Gastroesophageal sphincter (tissue), 4 donors: ENCODE measurements at regions not wholly inside any gene's neighbourhood (a gene's known extent, or its start where the extent isn't known, plus 50 kb on each side); places are given as distances from the start of the nearest gene placed in this dataset.

ENCODE experiments used
- ATAC-seq: fragments of 150-250 bp; one replicate; pipeline ENCODE4 v1.9.1; 2016; ENCODE audit warnings: mild to moderate bottlenecking, moderate library complexity
- H3K27ac ChIP-seq, 4 donors: fragments of 200-600 bp; sonication (generic) in 3 of 4; 1 replicate in 3 of 4; 2 replicates in 1 of 4; pipeline ENCODE4 v1.5.1; 2016 to 2019
- H3K27me3 ChIP-seq: fragments of 200-600 bp; sonication (generic); one replicate; pipeline ENCODE4 v1.5.1; 2019
- H3K36me3 ChIP-seq, 2 donors: fragments of 200-600 bp; sonication (generic); one replicate each; pipeline ENCODE4 v1.5.1; 2019; ENCODE audit warnings: control low read depth in 1 of 2
- H3K4me1 ChIP-seq, 3 donors: fragments of 200-600 bp; sonication (generic); 1 replicate in 2 of 3; 2 replicates in 1 of 3; pipeline ENCODE4 v1.5.1; 2016 to 2019; ENCODE audit warnings: control low read depth in 2 of 3
- H3K4me3 ChIP-seq, 2 donors: fragments of 200-600 bp; sonication (generic); one replicate each; pipeline ENCODE4 v1.5.1; 2019; ENCODE audit warnings: mild to moderate bottlenecking in 1 of 2, moderate library complexity in 1 of 2
- H3K9me3 ChIP-seq, 3 donors: fragments of 200-600 bp; sonication (generic); one replicate each; pipeline ENCODE4 v1.5.1; 2017 to 2019; ENCODE audit warnings: control low read depth in 2 of 3
- CTCF ChIP-seq, 4 experiments: fragments of 200-600 bp in 2 of 4; fragments of 450-650 bp in 2 of 4; sonication (generic) in 1 of 4; IDR thresholded peaks; one replicate each; pipeline ENCODE4 v1.5.1; 2017 to 2019; ENCODE audit warnings: antibody characterized with exemption in 4 of 4, mild to moderate bottlenecking in 2 of 4, moderate library complexity in 2 of 4
- EP300 ChIP-seq: sonication (generic); formaldehyde crosslinking; IDR thresholded peaks from one replicate; pipeline ENCODE4 v1.6.1; 2017; ENCODE audit warnings: antibody characterized with exemption, mild to moderate bottlenecking
- POLR2A ChIP-seq, 2 donors: fragments of 450-650 bp; IDR thresholded peaks; one replicate each; pipeline ENCODE4 v1.6.1; 2017; ENCODE audit warnings: antibody characterized with exemption in 2 of 2, mild to moderate bottlenecking in 2 of 2, moderate library complexity in 1 of 2
- POLR2AphosphoS5 ChIP-seq: sonication (generic); formaldehyde crosslinking; IDR thresholded peaks from one replicate; pipeline ENCODE4 v1.6.1; 2017; ENCODE audit warnings: antibody characterized with exemption
- WGBS, 2 donors: methylation state at CpG; one replicate each; pipeline ENCODE4 v1.1.5; 2018; ENCODE audit warnings: low coverage in 1 of 2; 5-methylcytosine and 5-hydroxymethylcytosine counted together

- no peaks in the 10 kb centered on the region for H3K36me3 ChIP-seq
- TF ChIP-seq EP300 (no peak), POLR2AphosphoS5 (no peak), POLR2A (IDR thresholded peaks at IDR 0.05) (no peak), CTCF (IDR thresholded peaks at IDR 0.05) (no peak)
- no peaks in the 10 kb centered on the region for H3K27me3 ChIP-seq
- H3K27ac ChIP-seq, result no peak overlapping the region
- no peaks in the 10 kb centered on the region for H3K4me1 ChIP-seq
- no peak for ATAC-seq
- 77 to 83% methylated on average over 7 to 8 of the region's 8 CpGs for WGBS, 2 donors
- no peak overlapping the region for H3K4me3 ChIP-seq
- no peaks in the 10 kb centered on the region for H3K9me3 ChIP-seq
Measured at GRCh38 chr4:180538384-180539057, 1704.7 kb upstream of the TENM3 start.

- H3K36me3 ChIP-seq, result no peaks in the 10 kb centered on the region
- no peaks in the 10 kb centered on the region for H3K27me3 ChIP-seq
- no peaks in the 10 kb centered on the region for H3K9me3 ChIP-seq
- no peaks in the 10 kb centered on the region for H3K4me1 ChIP-seq
- no peak for ATAC-seq
- WGBS, 2 donors, result 74 to 90% methylated on average over 3 to 4 of the region's 4 CpGs
- H3K27ac ChIP-seq, result no peak overlapping the region
- TF ChIP-seq POLR2A (IDR thresholded peaks at IDR 0.05), result no peak
- TF ChIP-seq EP300, result no peak
- TF ChIP-seq CTCF (IDR thresholded peaks at IDR 0.05), result no peak
- TF ChIP-seq POLR2AphosphoS5, result no peak
- no peak overlapping the region for H3K4me3 ChIP-seq
Measured at GRCh38 chr4:180539284-180539683, 1703.9 kb upstream of the TENM3 start.

GRCh38 chr4:180541678-180542077 is 1701.5 kb upstream of the TENM3 start:
- Histone ChIP-seq H3K4me1 (no peaks in the 10 kb centered on the region), H3K9me3 (no peaks in the 10 kb centered on the region), H3K27ac (no peak overlapping the region), H3K27me3 (no peaks in the 10 kb centered on the region), H3K36me3 (no peaks in the 10 kb centered on the region), H3K4me3 (no peak overlapping the region)
- no peak for TF ChIP-seq POLR2A (IDR thresholded peaks at IDR 0.05)
- ATAC-seq, result no peak

GRCh38 chr4:180542445-180543100 is 1700.6 kb upstream of the TENM3 start:
- H3K4me1 ChIP-seq, result no peaks in the 10 kb centered on the region
- no peak for TF ChIP-seq EP300
- TF ChIP-seq CTCF (IDR thresholded peaks at IDR 0.05), result no peak
- TF ChIP-seq POLR2AphosphoS5, result no peak
- TF ChIP-seq POLR2A (IDR thresholded peaks at IDR 0.05), result no peak
- H3K4me3 ChIP-seq, result no peak overlapping the region
- WGBS, 2 donors, result 29 to 39% methylated on average over 5 of the region's 5 CpGs
- H3K36me3 ChIP-seq, result no peaks in the 10 kb centered on the region
- no peaks in the 10 kb centered on the region for H3K27me3 ChIP-seq
- H3K9me3 ChIP-seq, result no peaks in the 10 kb centered on the region
- no peak overlapping the region for H3K27ac ChIP-seq
- no peak for ATAC-seq

GRCh38 chr4:180550106-180550505 is 1693.1 kb upstream of the TENM3 start:
- Histone ChIP-seq H3K27ac (no peak overlapping the region), H3K36me3 (no peaks in the 10 kb centered on the region), H3K27me3 (no peaks in the 10 kb centered on the region), H3K4me3 (no peak overlapping the region), H3K9me3 (no peaks in the 10 kb centered on the region), H3K4me1 (no peaks in the 10 kb centered on the region)
- WGBS, 2 donors, result 30 to 90% methylated on average over 6 of the region's 6 CpGs
- TF ChIP-seq POLR2AphosphoS5, result no peak
- no peak for TF ChIP-seq CTCF (IDR thresholded peaks at IDR 0.05)
- no peak for TF ChIP-seq POLR2A (IDR thresholded peaks at IDR 0.05)
- no peak for TF ChIP-seq EP300
- ATAC-seq, result no peak
